Bone marrow (tissue), 2 donors: ENCODE measurements at regions not wholly inside any gene's neighbourhood (a gene's known extent, or its start where the extent isn't known, plus 50 kb on each side); places are given as distances from the start of the nearest gene placed in this dataset.
"Not testable (repeated sequence)": the region's sequence is repeated elsewhere in the genome, so short reads cannot be mapped to it uniquely, and the experiment has no call there.

ENCODE experiments used
- DNase-seq, 2 donors: peaks; one replicate each; lab custom pipeline; 2025; lab: John Stamatoyannopoulos, UW

- DNase-seq, result not testable (repeated sequence)
Measured at GRCh38 chr14:106349678-106350457, 823.5 kb downstream of the TMEM121 start.

- DNase-seq, result not testable (repeated sequence)
Measured at GRCh38 chr14:106355007-106355791, 828.8 kb downstream of the TMEM121 start.

- not testable (repeated sequence) for DNase-seq
Measured at GRCh38 chr14:106355881-106356642, 829.7 kb downstream of the TMEM121 start.

DNA sequence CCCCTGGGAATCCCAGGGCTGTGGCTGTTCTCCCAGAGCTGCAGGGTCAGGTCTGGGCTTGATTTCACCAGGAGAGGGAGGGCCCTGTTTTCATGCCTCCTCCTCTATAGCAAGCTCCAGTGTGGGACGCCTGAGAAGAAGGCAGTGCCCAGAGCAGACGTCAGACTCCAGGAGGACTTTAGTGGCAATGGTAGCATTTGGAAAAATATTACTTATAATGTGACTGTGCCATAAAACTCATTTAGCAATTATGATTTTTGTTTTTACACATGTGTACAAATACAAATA, 830.2 kb downstream of the TMEM121 start:
- DNase-seq, result not testable (repeated sequence)

- not testable (repeated sequence) for DNase-seq
Measured at GRCh38 chr14:106359157-106359887, 832.9 kb downstream of the TMEM121 start.

GRCh38 chr14:106365371-106365770, 839.0 kb downstream of the TMEM121 start:
- not testable (repeated sequence) for DNase-seq

DNA sequence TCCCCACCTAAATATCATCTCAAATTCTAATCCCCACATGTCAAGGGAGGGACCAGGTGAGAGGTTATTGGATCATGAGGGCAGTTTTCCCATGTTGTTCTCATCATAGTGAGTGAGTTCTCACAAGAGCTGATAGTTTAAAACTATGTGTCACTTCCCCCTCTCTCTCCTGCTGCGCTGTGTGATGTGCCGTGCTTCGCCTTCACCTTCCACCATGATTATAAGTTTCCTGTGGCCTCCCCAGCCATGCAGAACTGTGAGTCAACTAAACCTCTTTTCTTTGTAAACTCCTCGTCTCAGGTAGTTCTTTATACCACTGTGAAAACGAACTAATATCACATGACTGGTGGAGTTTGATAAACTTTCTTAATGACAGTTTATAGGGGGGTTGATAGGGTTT, 839.5 kb downstream of the TMEM121 start:
- DNase-seq, result not testable (repeated sequence)

GRCh38 chr14:106366971-106367370, 840.6 kb downstream of the TMEM121 start:
- DNase-seq, result not testable (repeated sequence)

DNA sequence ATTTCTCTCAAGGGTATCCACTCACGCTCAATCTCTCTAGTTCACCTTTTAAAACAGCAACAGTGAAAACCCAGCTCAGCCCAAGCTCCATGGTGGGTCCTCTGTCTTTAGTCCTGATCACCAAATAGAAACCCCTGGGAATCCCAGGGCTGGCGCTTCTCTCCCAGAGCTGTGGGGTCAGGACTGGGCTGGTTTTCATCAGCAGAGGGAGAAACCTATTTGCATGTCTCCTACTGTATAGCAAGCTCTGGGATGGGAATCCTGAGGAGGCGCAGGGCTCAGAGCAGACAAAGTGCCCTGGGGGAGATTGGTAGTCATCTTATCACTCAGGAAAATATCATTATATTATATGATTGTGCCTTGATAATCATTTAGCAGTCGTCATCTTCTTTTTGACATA, 843.1 kb downstream of the TMEM121 start:
- not testable (repeated sequence) for DNase-seq

DNA sequence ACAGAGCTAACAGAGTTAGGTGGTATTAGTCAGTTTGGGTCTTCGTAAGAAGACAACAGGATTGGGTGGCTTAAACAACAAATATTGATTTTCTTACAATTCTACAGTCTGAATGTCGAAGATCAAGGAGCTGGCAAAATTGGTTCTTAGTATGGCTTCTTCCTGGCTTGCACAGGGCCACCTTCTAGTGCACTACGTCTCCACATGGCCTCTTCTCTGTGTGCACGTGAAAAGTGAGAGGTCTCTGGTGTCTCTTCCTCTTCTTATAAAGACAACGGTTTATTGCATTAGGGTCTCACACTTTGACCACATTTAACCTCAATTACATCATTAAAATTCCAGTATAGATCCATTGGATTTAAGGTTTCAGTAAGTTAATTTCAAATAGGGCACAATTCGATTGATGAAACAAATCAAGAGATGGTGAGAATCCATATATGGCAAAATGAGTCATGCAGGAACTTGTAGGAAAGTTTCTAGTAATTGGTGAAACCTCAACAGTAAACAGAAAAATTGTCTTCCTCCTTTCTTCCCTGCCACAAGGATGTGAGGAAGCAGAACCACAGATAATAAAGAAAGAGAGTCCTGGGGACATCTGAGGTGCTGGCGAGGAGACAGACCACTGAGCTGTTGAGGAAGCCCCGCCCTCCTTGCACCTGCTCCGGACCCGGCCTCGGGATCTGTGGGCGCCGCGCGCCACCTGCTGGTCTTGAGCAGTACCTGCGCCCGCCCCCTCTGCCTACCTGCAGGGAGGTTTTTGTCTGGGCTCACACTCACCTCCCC, 846.7 kb downstream of the TMEM121 start:
- DNase-seq, result peak in 1 of 2 donors; percentile 72

DNA sequence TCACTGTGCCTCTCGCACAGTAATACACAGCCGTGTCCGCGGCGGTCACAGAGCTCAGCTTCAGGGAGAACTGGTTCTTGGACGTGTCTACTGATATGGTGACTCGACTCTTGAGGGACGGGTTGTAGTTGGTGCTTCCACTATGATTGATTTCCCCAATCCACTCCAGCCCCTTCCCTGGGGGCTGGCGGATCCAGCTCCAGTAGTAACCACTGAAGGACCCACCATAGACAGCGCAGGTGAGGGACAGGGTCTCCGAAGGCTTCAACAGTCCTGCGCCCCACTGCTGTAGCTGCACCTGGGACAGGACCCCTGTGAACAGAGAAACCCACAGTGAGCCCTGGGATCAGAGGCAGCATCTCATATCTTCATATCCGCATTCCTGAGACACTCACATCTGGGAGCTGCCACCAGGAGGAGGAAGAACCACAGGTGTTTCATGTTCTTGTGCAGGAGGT, 847.3 kb downstream of the TMEM121 start:
- DNase-seq, result not testable (repeated sequence)

DNA sequence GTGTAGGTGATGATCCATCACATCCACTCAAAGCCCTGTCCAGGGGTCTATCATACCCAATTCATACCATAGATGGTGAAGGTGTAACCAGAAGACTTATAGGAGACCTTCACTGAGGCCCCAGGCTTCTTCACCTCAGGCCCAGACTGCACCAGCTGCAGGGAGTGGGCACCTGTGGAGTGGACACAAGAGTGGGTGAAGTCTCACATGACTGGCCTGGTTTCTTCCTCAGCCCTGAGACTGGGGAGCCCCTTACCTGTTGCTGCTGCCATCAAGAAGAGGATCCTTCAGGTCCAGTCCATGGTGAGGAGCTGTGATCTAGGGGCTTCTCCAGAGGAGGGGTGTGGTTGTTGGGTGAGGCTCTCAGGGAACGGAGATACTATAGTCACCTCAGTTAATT, 851.0 kb downstream of the TMEM121 start:
- DNase-seq, result no peak

- peak in 1 of 2 donors; percentile 45 for DNase-seq
Measured at GRCh38 chr14:106378191-106378590, 851.8 kb downstream of the TMEM121 start.

DNA sequence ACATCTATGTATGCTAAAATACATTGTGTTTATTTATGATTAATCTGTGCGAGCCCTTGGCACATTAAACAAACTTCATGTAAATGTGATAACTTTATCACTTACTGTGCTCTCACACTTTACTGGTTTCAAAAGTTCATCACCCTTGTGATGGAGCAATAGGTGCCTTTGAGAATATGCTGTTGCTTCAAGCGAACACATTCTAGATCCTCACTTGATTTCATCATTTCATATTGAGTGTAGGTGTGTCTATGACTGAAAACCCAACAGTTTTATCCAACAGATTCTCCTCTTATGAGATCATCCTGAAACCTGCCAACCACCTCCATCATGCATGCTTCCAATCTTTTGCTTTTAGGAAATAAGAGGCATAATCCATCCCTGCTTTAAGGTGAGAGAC, 854.4 kb downstream of the TMEM121 start:
- DNase-seq, result no peak

DNA sequence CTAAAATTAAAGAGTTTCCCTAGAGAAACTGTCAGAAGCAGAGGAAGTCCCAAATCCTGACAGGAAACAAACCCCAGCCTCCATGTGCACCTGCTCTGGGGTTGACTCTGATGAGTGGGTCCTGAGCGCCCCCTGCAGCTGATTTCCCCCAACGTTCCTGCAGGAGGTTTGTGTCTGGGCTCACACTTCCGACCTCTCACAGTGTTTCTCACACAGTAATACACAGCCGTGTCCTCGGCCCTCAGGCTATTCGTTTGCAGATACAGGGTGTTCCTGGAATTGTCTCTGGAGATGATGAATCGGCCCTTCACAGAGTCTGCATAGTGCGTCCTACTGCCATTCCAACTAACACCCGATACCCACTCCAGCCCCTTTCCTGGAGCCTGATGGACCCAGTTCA, 862.8 kb downstream of the TMEM121 start:
- DNase-seq, result not testable (repeated sequence)

GRCh38 chr14:106390401-106390800, 864.0 kb downstream of the TMEM121 start:
- DNase-seq, result no peak

- DNase-seq, result no peak
Measured at GRCh38 chr14:106390947-106391346, 864.6 kb downstream of the TMEM121 start.

- DNase-seq, result no peak
Measured at GRCh38 chr14:106393742-106394141, 867.4 kb downstream of the TMEM121 start.

- DNase-seq, result no peak
Measured at GRCh38 chr14:106395456-106396050, 869.2 kb downstream of the TMEM121 start.

DNA sequence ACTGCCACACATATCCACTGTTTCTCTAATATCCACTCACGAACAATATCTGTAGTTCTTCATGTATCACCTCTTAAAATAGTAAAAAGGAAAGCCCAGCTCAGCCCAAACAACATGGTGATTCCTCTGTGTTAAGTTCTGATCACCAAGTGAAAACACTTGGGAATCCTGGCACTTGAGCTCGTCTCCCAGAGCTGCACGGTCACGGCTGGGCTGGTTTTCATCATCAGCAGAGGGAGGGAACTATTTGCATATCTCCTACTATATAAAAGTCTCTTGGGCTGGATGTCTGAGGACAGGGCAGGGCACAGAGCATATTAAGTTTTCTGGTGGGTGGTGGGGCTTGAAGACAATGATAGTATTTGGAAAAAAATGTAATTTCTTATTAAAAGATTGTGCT, 870.6 kb downstream of the TMEM121 start:
- DNase-seq, result no peak

DNA sequence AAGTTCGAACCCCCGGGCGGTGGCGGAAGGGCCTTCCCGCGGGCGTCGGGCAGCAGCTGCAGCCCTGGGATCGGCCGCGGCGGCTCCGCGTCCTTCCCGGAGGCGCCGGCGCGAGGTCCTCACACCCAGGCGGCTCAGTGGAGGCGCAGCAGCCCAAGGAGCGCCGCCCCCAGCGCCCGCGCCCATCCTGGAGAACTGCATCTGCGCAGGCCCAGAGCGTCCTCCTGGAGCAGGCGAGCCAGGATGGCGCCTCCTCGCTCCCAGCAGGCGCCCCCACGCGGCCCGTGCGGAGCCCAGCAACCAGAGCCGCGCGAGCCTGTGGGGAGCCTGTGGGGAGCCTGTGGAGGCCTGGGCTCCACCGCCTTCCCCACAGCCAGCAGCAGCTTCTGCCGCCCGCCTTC, 872.5 kb downstream of the TMEM121 start:
- not testable (repeated sequence) for DNase-seq
